ENCODE measurements at regions not wholly inside any gene's neighbourhood (a gene's known extent, or its start where the extent isn't known, plus 50 kb on each side); places are given as distances from the start of the nearest gene placed in this dataset.
A peak's percentile ranks its signal among the peaks of the same experiment; 100 is the strongest.

DNA sequence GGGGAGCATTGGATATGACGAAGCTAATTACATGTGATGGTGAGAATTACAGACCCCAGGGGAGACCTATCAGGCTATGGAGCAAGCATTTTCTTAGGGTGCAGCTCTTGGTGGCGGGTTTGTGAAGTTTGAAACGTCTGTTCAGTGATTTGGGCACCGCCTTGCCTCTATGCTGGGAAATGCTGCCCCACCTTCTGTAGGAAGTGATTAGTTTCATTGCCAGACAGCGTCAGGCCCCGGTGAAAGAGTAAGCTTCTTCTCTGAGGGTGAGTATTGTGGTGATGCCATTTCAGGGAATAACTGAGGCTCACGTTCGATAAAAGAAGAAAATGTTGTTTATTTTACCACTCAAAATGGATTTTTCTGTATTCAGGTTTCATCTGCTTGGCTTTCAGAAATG lies 186.2 kb upstream of the CDH2 start:
- peak overlapping the region; percentile 45; the same call in 1 of the 2 replicates for H3K4me3 Mint-ChIP-seq
- peaks cover 65% of the 10 kb centered on the region for H3K4me1 Mint-ChIP-seq (ENCODE audit: low read depth)
- H3K27me3 Mint-ChIP-seq (ENCODE audit: insufficient read depth): no peaks in the 10 kb centered on the region
- H3K36me3 Mint-ChIP-seq (ENCODE audit: low read depth): no peaks in the 10 kb centered on the region
- H3K27ac Mint-ChIP-seq: no peak overlapping the region
- no peak for DNase-seq
- H3K9me3 Mint-ChIP-seq: no peaks in the 10 kb centered on the region
- TF ChIP-seq CTCF (IDR thresholded peaks at IDR 0.05): no peak

DNA sequence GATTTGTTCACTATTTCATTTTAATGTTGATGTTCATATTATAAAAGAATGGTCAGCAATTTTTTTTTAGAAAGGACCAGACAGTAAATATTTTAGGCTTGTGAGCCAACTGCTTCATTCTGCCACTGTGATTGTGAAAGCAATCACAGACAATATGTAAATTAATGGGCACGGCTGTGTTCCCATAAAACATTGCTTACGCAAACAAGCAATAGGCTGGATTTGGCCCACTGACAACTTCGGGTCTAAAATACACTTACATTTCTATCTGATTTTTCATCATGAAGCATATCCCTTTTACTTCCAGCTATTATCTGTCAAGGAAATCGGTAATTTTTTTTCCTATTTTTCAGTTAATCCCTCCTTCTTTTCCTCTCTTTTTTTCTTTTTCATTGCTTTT lies 182.2 kb upstream of the CDH2 start:
- TF ChIP-seq CTCF (IDR thresholded peaks at IDR 0.05): no peak
- no peaks in the 10 kb centered on the region for H3K9me3 Mint-ChIP-seq
- DNase-seq: no peak
- H3K36me3 Mint-ChIP-seq (ENCODE audit: low read depth): no peaks in the 10 kb centered on the region
- peaks cover 52% of the 10 kb centered on the region for H3K4me1 Mint-ChIP-seq (ENCODE audit: low read depth)
- no peaks in the 10 kb centered on the region for H3K27me3 Mint-ChIP-seq (ENCODE audit: insufficient read depth)
- no peak overlapping the region for H3K27ac Mint-ChIP-seq
- peak overlapping the region; percentile 32; the same call in 1 of the 2 replicates for H3K4me3 Mint-ChIP-seq

DNA sequence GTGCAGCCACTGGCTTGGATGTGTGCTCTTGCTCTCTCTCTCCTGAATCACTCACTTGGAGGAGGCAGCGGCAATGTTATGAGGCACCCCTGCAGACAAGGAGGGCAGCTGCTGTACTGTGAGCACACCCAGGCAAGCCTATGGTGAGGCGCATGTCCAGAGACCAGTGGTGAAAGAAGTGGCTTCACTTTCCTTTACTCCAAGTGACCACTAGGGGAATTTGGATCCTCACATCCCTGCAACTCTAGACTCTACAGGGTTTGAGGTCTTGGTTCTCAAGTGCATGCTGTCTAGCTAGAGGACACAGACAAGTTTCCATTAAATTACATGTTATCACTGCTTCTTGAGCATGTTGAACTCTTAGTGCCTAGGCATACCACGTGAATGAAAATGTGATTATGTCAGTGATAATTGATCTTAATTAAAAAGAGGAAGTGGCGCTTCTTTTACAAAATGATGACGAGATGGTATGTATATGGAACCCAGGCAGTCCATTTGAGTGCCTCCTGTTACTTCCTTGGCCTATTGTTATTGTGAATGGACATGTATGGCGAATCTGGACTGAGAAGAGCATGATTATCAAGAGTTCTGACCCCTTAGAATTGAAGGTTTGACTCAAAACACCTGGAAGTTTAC lies 181.0 kb upstream of the CDH2 start:
- Mint-ChIP-seq H3K36me3 (ENCODE audit: low read depth) (no peaks in the 10 kb centered on the region), H3K9me3 (no peaks in the 10 kb centered on the region), H3K27me3 (ENCODE audit: insufficient read depth) (no peaks in the 10 kb centered on the region), H3K4me3 (peak overlapping the region; percentile 17; the same call in 1 of the 2 replicates), H3K27ac (no peak overlapping the region), H3K4me1 (ENCODE audit: low read depth) (peaks cover 50% of the 10 kb centered on the region)
- DNase-seq: no peak
- TF ChIP-seq CTCF (IDR thresholded peaks at IDR 0.05): peak; percentile 70

- no peaks in the 10 kb centered on the region; the same call in 1 of the 2 replicates for H3K9me3 Mint-ChIP-seq
- TF ChIP-seq CTCF (IDR thresholded peaks at IDR 0.05): no peak
- H3K27ac Mint-ChIP-seq: no peak overlapping the region
- peaks cover 9% of the 10 kb centered on the region; the same call in 1 of the 2 replicates for H3K36me3 Mint-ChIP-seq (ENCODE audit: low read depth)
- H3K4me1 Mint-ChIP-seq (ENCODE audit: low read depth): peaks cover 17% of the 10 kb centered on the region; the same call in 1 of the 2 replicates
- no peak for DNase-seq
- H3K27me3 Mint-ChIP-seq (ENCODE audit: insufficient read depth): peaks cover 3% of the 10 kb centered on the region; the same call in 1 of the 2 replicates
- no peak overlapping the region for H3K4me3 Mint-ChIP-seq
Measured at GRCh38 chr18:28350821-28351220, 173.9 kb upstream of the CDH2 start.

GRCh38 chr18:28342231-28342630 lies 165.3 kb upstream of the CDH2 start:
- peaks cover 15% of the 10 kb centered on the region for H3K27me3 Mint-ChIP-seq (ENCODE audit: insufficient read depth)
- H3K9me3 Mint-ChIP-seq: no peaks in the 10 kb centered on the region
- TF ChIP-seq CTCF (IDR thresholded peaks at IDR 0.05): no peak
- H3K4me1 Mint-ChIP-seq (ENCODE audit: low read depth): no peaks in the 10 kb centered on the region
- no peaks in the 10 kb centered on the region for H3K36me3 Mint-ChIP-seq (ENCODE audit: low read depth)
- H3K27ac Mint-ChIP-seq: no peak overlapping the region
- H3K4me3 Mint-ChIP-seq: no peak overlapping the region
- no peak for DNase-seq

Measured in HFFc6 (cell line).